GM12873 (cell line): ENCODE measurements at regions not wholly inside any gene's neighbourhood (a gene's known extent, or its start where the extent isn't known, plus 50 kb on each side); places are given as distances from the start of the nearest gene placed in this dataset.

ENCODE experiments used
- TF ChIP-seq, protein P1 (sequence below): IDR thresholded peaks from 2 replicates; pipeline ENCODE4 v1.5.1; 2012; ENCODE audit warnings: low read depth, mild to moderate bottlenecking, moderate library complexity, low read length, control low read depth; ENCODE audit not compliant: insufficient read depth; ENCODE audit errors: missing control alignments

DNA sequence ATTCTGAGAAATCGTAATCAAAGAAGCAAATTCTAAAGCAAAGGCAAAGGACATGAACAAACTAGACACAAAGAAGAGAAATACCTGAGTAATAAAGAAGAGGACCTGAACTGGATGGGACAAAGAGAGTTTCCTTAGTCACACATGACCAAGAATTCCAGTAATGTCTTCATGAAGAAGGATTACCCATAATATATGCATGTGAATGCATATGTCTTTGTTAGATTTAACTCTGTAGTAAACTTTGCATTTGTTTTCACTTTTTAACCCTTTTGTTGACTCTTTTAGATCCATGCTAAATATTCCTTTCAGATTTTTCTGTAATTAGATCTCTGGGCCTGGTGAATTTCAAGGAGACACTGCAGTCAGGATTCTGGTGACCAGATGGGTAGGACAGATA, 279.8 kb downstream of the ARRDC4 start:
- TF ChIP-seq, protein P1, sequence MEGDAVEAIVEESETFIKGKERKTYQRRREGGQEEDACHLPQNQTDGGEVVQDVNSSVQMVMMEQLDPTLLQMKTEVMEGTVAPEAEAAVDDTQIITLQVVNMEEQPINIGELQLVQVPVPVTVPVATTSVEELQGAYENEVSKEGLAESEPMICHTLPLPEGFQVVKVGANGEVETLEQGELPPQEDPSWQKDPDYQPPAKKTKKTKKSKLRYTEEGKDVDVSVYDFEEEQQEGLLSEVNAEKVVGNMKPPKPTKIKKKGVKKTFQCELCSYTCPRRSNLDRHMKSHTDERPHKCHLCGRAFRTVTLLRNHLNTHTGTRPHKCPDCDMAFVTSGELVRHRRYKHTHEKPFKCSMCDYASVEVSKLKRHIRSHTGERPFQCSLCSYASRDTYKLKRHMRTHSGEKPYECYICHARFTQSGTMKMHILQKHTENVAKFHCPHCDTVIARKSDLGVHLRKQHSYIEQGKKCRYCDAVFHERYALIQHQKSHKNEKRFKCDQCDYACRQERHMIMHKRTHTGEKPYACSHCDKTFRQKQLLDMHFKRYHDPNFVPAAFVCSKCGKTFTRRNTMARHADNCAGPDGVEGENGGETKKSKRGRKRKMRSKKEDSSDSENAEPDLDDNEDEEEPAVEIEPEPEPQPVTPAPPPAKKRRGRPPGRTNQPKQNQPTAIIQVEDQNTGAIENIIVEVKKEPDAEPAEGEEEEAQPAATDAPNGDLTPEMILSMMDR = no peak

DNA sequence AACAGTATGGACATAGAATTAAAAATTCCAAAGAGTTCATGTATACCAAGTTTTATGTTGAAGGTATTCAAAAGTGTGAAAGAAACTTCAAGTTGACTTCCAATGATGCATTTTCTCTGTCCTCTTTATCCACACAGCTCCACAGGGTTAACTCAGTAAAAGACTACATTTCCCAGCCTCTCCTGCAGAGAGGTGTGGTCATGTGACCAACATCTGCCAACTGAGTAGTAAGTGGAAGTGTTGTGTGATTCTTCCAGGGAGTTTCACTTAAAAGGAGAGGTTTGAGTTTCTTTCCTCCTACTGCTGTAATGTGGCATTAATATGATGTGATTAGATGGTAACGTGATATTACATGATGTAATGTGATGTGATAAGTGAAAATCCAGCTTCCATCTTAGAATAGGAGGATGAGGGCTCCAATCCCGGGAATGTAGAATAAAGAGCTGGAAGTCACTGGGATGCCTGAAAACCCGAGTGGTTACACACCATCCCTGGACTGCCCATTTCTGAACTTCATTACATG, 280.6 kb downstream of the ARRDC4 start:
- TF ChIP-seq, protein P1 = no peak

DNA sequence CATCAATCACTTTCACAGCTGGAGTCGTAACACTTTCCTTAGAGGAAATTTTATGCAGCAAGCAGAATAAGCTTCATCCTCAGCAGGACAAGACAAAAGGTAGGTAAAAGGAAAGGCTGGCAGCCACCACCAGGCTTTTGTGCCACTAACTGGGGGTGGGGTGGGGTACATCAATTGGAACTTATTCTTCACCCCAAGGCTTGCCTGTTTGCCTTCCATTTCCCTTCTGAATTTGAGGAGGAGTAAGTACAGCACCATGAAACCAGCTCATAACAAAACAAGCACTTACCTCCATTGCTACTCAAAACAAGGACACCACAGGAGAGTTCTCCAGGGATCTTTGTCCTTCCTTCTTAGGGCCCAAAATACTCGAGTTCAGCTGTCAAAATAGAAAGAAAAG, 296.8 kb downstream of the ARRDC4 start:
- TF ChIP-seq, protein P1 = no peak

DNA sequence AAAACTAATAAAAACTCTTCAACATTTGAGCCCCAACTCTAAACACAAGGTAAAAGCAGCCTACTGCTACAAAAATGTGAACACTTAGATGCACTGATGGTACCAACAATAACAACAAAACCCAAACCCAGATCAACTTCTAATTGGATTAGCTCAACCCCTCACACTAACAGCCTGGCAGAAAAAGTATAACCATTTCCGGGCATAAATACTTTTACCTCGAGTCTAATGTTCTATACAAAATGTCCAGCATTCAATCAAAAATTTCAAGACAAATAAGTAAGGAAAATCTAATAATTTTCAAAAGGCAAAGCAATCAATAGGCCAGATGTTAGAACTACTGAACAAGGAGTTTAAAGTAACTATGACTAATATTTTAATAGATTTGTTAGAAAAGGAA, 303.3 kb downstream of the ARRDC4 start:
- TF ChIP-seq, protein P1 = no peak

DNA sequence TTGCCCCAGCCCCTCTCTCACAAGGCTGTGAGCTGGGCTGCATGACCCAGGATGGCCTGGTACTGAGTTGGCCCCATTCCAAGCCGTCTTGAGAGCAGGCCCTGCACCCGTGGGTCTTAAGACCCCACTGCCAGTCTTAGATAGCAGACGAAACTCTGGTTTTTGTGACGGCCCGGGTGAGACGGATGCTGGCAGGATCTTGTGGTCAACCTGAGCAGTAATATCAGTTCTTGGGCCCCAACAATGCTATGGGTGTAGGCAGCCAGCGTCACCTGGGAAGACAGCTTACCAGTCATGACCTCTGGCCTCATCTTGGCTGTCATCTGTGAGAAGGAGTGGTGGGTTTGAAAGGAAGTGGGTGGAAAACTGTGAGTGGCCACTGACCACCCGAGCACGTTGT, 305.8 kb downstream of the ARRDC4 start:
- TF ChIP-seq, protein P1 = no peak

DNA sequence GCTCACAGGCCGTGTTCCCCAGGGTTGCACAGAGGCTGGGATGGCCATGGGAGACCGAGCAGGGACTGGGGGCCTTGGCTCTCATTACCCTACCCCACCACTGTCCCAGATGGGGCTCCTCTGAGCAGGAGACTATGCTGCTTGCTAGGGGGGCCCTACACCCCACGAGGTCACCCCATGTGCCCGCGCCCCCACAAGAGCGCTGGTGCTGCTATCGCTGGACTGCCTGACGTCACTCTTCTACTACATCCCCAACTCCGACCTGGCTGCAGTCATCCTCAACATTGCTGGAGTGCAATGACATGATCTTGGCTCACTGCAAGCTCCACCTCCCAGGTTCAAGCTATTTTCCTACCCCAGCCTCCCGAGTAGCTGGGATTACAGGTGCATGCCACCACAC, 307.7 kb downstream of the ARRDC4 start:
- TF ChIP-seq, protein P1 = no peak

DNA sequence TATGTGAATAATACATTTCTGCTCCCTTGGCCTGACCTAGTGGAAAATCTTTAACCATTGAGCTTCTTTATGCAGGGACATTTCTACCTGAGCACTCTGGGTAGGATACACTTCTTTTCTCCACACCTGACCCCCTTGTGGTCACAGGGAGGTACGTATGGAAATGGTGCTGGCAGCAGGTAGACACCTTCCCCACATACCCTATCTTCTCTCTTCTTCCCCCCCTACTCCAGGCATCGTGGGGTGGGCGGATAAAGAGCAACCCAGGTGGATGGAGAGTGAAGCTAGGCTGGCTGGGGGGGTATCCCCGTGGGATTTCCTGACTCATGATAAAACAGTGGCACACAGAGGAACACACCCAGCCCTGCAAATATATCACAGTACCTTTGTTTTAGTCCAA, 312.1 kb downstream of the ARRDC4 start:
- TF ChIP-seq, protein P1 = no peak
